ENCODE measurements at regions not wholly inside any gene's neighbourhood (a gene's known extent, or its start where the extent isn't known, plus 50 kb on each side); places are given as distances from the start of the nearest gene placed in this dataset.

DNA sequence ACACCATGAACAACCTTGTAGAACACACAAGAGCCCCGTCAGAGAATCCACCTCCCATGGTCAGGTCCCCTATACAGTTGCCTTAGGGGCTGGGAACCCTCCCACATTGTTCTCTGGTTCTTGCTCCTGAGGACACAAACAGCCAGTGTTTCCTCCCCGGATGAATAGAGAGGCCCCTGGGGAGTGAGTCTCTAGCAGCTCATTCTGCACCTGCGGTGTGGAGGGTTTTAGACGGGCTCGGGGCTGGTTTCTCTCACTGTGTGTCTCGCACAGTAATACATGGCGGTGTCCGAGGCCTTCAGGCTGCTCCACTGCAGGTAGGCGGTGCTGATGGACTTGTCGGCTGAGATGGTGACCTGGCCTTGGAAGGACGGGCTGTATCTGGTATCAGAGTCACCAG, 1052.1 kb downstream of the TMEM121 start:
- no peak for TF ChIP-seq EZH2phosphoT487 (IDR thresholded peaks at IDR 0.05; ENCODE audit: borderline replicate concordance, low read length)
- TF ChIP-seq, protein P1, sequence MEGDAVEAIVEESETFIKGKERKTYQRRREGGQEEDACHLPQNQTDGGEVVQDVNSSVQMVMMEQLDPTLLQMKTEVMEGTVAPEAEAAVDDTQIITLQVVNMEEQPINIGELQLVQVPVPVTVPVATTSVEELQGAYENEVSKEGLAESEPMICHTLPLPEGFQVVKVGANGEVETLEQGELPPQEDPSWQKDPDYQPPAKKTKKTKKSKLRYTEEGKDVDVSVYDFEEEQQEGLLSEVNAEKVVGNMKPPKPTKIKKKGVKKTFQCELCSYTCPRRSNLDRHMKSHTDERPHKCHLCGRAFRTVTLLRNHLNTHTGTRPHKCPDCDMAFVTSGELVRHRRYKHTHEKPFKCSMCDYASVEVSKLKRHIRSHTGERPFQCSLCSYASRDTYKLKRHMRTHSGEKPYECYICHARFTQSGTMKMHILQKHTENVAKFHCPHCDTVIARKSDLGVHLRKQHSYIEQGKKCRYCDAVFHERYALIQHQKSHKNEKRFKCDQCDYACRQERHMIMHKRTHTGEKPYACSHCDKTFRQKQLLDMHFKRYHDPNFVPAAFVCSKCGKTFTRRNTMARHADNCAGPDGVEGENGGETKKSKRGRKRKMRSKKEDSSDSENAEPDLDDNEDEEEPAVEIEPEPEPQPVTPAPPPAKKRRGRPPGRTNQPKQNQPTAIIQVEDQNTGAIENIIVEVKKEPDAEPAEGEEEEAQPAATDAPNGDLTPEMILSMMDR (IDR thresholded peaks at IDR 0.05; ENCODE audit: low read depth, low read length, poor library complexity, severe bottlenecking) = no peak

Measured in DOHH2 (cell line).